Esophagus muscularis mucosa (tissue), 4 donors: ENCODE measurements at regions not wholly inside any gene's neighbourhood (a gene's known extent, or its start where the extent isn't known, plus 50 kb on each side); places are given as distances from the start of the nearest gene placed in this dataset.
"Not testable (repeated sequence)": the region's sequence is repeated elsewhere in the genome, so short reads cannot be mapped to it uniquely, and the experiment has no call there.

Experiments used
- EP300 ChIP-seq: sonication (generic); formaldehyde crosslinking; IDR thresholded peaks from one replicate; pipeline ENCODE4 v1.6.1; 2017; ENCODE audit warnings: antibody characterized with exemption
- POLR2A ChIP-seq: fragments of 450-650 bp; IDR thresholded peaks from one replicate; pipeline ENCODE4 v1.6.1; 2017; ENCODE audit warnings: antibody characterized with exemption, moderate library complexity, mild to moderate bottlenecking, low read depth
- POLR2AphosphoS5 ChIP-seq, 2 donors: sonication (generic); formaldehyde crosslinking; IDR thresholded peaks; one replicate each; pipeline ENCODE4 v1.6.1; 2017; ENCODE audit warnings: antibody characterized with exemption in 2 of 2
- TF ChIP-seq, protein P1 (sequence below), 3 experiments: fragments of 200-600 bp in 2 of 3; fragments of 450-650 bp in 1 of 3; sonication (generic) in 2 of 3; IDR thresholded peaks; one replicate each; pipeline ENCODE4 v1.5.1; 2017 to 2019; ENCODE audit warnings: antibody characterized with exemption in 3 of 3, mild to moderate bottlenecking in 2 of 3, moderate library complexity in 1 of 3

- TF ChIP-seq, protein P1, sequence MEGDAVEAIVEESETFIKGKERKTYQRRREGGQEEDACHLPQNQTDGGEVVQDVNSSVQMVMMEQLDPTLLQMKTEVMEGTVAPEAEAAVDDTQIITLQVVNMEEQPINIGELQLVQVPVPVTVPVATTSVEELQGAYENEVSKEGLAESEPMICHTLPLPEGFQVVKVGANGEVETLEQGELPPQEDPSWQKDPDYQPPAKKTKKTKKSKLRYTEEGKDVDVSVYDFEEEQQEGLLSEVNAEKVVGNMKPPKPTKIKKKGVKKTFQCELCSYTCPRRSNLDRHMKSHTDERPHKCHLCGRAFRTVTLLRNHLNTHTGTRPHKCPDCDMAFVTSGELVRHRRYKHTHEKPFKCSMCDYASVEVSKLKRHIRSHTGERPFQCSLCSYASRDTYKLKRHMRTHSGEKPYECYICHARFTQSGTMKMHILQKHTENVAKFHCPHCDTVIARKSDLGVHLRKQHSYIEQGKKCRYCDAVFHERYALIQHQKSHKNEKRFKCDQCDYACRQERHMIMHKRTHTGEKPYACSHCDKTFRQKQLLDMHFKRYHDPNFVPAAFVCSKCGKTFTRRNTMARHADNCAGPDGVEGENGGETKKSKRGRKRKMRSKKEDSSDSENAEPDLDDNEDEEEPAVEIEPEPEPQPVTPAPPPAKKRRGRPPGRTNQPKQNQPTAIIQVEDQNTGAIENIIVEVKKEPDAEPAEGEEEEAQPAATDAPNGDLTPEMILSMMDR (IDR thresholded peaks at IDR 0.05), result not testable (repeated sequence)
- TF ChIP-seq POLR2A; POLR2AphosphoS5 (IDR thresholded peaks at IDR 0.05); EP300: not testable (repeated sequence)
Measured at GRCh38 chr3:118807349-118807748, 227.3 kb downstream of the IGSF11 start.
